GM12878 (cell line): ENCODE measurements at regions not wholly inside any gene's neighbourhood (a gene's known extent, or its start where the extent isn't known, plus 50 kb on each side); places are given as distances from the start of the nearest gene placed in this dataset.

ENCODE experiments used
- ATAC-seq: fragments of 200-7000 bp; cut with Tn5 transposase; 3 replicates; pipeline ENCODE4 v1.9.1; 2020; ENCODE audit warnings: mild to moderate bottlenecking, moderate library complexity
- BruUV-seq: library from RNA; stranded (reverse); fragments of 400-500 nt; replicated peaks from 2 replicates; lab custom pipeline; 2021; lab: Mats Ljungman, UMichigan
- CTCF ChIA-PET: fragments of 300-600 bp; sonication (Branson Sonifier 250); formaldehyde crosslinking; extraction: SDS; loops from one replicate; lab custom pipeline; 2021; ENCODE audit warnings: inconsistent platforms; lab: Yijun Ruan, JAX
- POLR2A ChIA-PET: fragments of 350-600 bp; formaldehyde crosslinking; extraction: SDS; loops from one replicate; lab custom pipeline; 2021; ENCODE audit warnings: inconsistent platforms; lab: Charles Lee
- RAD21 ChIA-PET: fragments of 300-600 bp; sonication (Branson Sonifier 250); formaldehyde crosslinking; loops from one replicate; lab custom pipeline; 2023; ENCODE audit warnings: antibody characterized with exemption; ENCODE audit not compliant: unreplicated experiment; lab: Charles Lee
- SMC1A ChIA-PET: fragments of 300-600 bp; sonication (Branson Sonifier 250); formaldehyde crosslinking; loops from one replicate; lab custom pipeline; 2023; ENCODE audit not compliant: unreplicated experiment, uncharacterized antibody; lab: Charles Lee
- DNase-seq: peaks from one replicate; pipeline ENCODE4 v3.0.0-alpha.2; 2011; ENCODE audit warnings: low read depth, low spot score
- FAIRE-seq: peaks from 3 replicates; lab custom pipeline; 2011; peaks lifted over from hg19 to GRCh38; lab: Jason Lieb, UNC
- H2AFZ ChIP-seq: 2 replicates; pipeline ENCODE4 v1.6.0; 2011; ENCODE audit warnings: low read depth, low read length, control low read depth; ENCODE audit not compliant: control insufficient read depth
- H3K27ac ChIP-seq: 2 replicates; pipeline ENCODE4 v1.5.1; 2011; ENCODE audit warnings: control low read depth; ENCODE audit not compliant: control insufficient read depth, insufficient read depth
- H3K27me3 ChIP-seq, 2 experiments: replicated peaks in 1 of 2; 2 replicates each; pipeline versions ENCODE4 v1.6.0 to v1.6.1; 2011; ENCODE audit warnings: low read length in 1 of 2; ENCODE audit not compliant: control insufficient read depth in 2 of 2, insufficient read depth in 2 of 2
- H3K36me3 ChIP-seq, 2 experiments: 2 replicates each; pipeline ENCODE4 v1.5.1; 2011; ENCODE audit warnings: low read length in 1 of 2; ENCODE audit not compliant: control insufficient read depth in 2 of 2, insufficient read depth in 2 of 2
- H3K4me1 ChIP-seq: 2 replicates; pipeline ENCODE4 v1.6.1; 2011; ENCODE audit warnings: mild to moderate bottlenecking, low read length, moderate library complexity, mixed read lengths; ENCODE audit not compliant: control insufficient read depth, insufficient read depth
- H3K4me2 ChIP-seq: 2 replicates; pipeline ENCODE4 v1.6.0; 2011; ENCODE audit warnings: control low read depth; ENCODE audit not compliant: control insufficient read depth, insufficient read depth
- H3K4me3 ChIP-seq: fragments of 200-600 bp; sonication (generic); 2 replicates; pipeline ENCODE4 v1.5.1; 2016
- H3K79me2 ChIP-seq: 2 replicates; pipeline ENCODE4 v1.6.0; 2011; ENCODE audit warnings: low read length; ENCODE audit not compliant: control insufficient read depth, insufficient read depth
- H3K9ac ChIP-seq: 2 replicates; pipeline ENCODE4 v1.8.0; 2011; ENCODE audit warnings: low read length, control low read depth, mixed read lengths; ENCODE audit not compliant: control insufficient read depth, insufficient read depth
- H3K9me3 ChIP-seq: replicated peaks from 3 replicates; pipeline ENCODE4 v1.5.1; 2011; ENCODE audit warnings: mild to moderate bottlenecking, low read length; ENCODE audit not compliant: control insufficient read depth, insufficient read depth
- H4K20me1 ChIP-seq: 2 replicates; pipeline ENCODE4 v1.6.0; 2011; ENCODE audit not compliant: control insufficient read depth, insufficient read depth
- BCL11A ChIP-seq: IDR thresholded peaks from 2 replicates; pipeline ENCODE4 v1.6.1; 2011; ENCODE audit warnings: low read depth, low read length
- CREM ChIP-seq: IDR thresholded peaks from 2 replicates; pipeline ENCODE4 v1.6.1; 2014; ENCODE audit warnings: antibody characterized with exemption, low read depth
- GABPA ChIP-seq: IDR thresholded peaks from 2 replicates; pipeline ENCODE4 v1.6.1; 2014; ENCODE audit warnings: antibody characterized with exemption, low read depth, mild to moderate bottlenecking, inconsistent platforms
- KAT2A ChIP-seq: conservative IDR thresholded peaks from 2 replicates; pipeline ENCODE4 v1.6.1; 2011; ENCODE audit warnings: low read depth, low read length; ENCODE audit not compliant: control insufficient read depth
- KDM1A ChIP-seq: fragments of 200-600 bp; sonication (generic); IDR thresholded peaks from 2 replicates; pipeline ENCODE4 v1.6.1; 2016; ENCODE audit warnings: borderline replicate concordance
- NFYB ChIP-seq: IDR thresholded peaks from 2 replicates; pipeline ENCODE4 v1.6.1; 2011; ENCODE audit warnings: low read depth, mild to moderate bottlenecking, low read length, improper control_type of control experiment, moderate library complexity; ENCODE audit not compliant: insufficient read depth
- RAD21 ChIP-seq: IDR thresholded peaks from 2 replicates; pipeline ENCODE4 v1.6.1; 2011; ENCODE audit warnings: mild to moderate bottlenecking, low read depth, low read length, moderate library complexity; ENCODE audit not compliant: insufficient read depth
- RAD51 ChIP-seq: fragments of 450-650 bp; IDR thresholded peaks from 2 replicates; pipeline ENCODE4 v1.6.1; 2016; ENCODE audit warnings: moderate library complexity, mild to moderate bottlenecking, inconsistent platforms
- SREBF1 ChIP-seq: IDR thresholded peaks from 2 replicates; pipeline ENCODE4 v1.6.1; 2012; ENCODE audit warnings: mild to moderate bottlenecking, low read length
- YY1 ChIP-seq: IDR thresholded peaks from 2 replicates; pipeline ENCODE4 v1.6.1; 2011; ENCODE audit warnings: low read depth, mild to moderate bottlenecking, low read length
- ZNF217 ChIP-seq: fragments of 450-650 bp; IDR thresholded peaks from 2 replicates; pipeline ENCODE4 v1.6.1; 2017; ENCODE audit warnings: antibody characterized with exemption, mild to moderate bottlenecking
- ZNF687 ChIP-seq: fragments of 450-650 bp; IDR thresholded peaks from 2 replicates; pipeline ENCODE4 v1.6.1; 2017; ENCODE audit warnings: mild to moderate bottlenecking, moderate library complexity
- WGBS: methylation state at CpG from one replicate; pipeline ENCODE4 v1.1.6; 2016; ENCODE audit warnings: low lambda C conversion rate; ENCODE audit not compliant: insufficient replicate concordance, insufficient coverage; ENCODE audit errors: missing lambda C conversion rate; 5-methylcytosine and 5-hydroxymethylcytosine counted together
- in situ Hi-C: fragments of 300-500 bp; cut with MboI; formaldehyde crosslinking; loops from 9 replicates; pipeline ENCODE4 v1.14.3; 2018; ENCODE audit warnings: mixed read lengths
- intact Hi-C: fragments of 100-400 bp; cut with micrococcal nuclease; formaldehyde crosslinking; loops from one replicate; pipeline ENCODE4 v1.14.2; 2022; ENCODE audit not compliant: unreplicated experiment

GRCh38 chr22:47550524-47551430, 788.3 kb downstream of the TBC1D22A start:
- Histone ChIP-seq H3K36me3 (no peaks in the 10 kb centered on the region), H4K20me1 (no peaks in the 10 kb centered on the region), H3K4me3 (no peak overlapping the region), H3K4me2 (no peak overlapping the region), H3K4me1 (no peaks in the 10 kb centered on the region), H2AFZ (no peak overlapping the region), H3K27me3 (no peaks in the 10 kb centered on the region)
- SMC1A ChIA-PET = no interaction called here
- BruUV-seq = no TSS peak
- WGBS = 22% methylated on average over 23 of the region's 23 CpGs
- no peak for DNase-seq
- in situ Hi-C loops = no loop called here
- TF ChIP-seq ZNF217 (no peak), KDM1A (no peak), NFYB (no peak), BCL11A (no peak), GABPA (no peak), YY1 (no peak), ZNF687 (no peak), KAT2A (no peak), SREBF1 (no peak), RAD51 (no peak), RAD21 (no peak), CREM (no peak)
- TF ChIP-seq, all 136 proteins: peak for 0
- Histone ChIP-seq H3K27ac (no peak overlapping the region), H3K9me3 (no peaks in the 10 kb centered on the region; the same call in 2 of the 3 replicates), H3K79me2 (no peaks in the 10 kb centered on the region), H3K9ac (no peak overlapping the region)
- ATAC-seq = no peak
- ChIA-PET CTCF (no interaction called here), POLR2A (no interaction called here), RAD21 (no interaction called here)
- intact Hi-C loops = no loop called here
- FAIRE-seq = no peak
